NT2/D1 (cell line): ENCODE measurements at regions not wholly inside any gene's neighbourhood (a gene's known extent, or its start where the extent isn't known, plus 50 kb on each side); places are given as distances from the start of the nearest gene placed in this dataset.

Experiments
- DNase-seq: peaks from one replicate; pipeline ENCODE4 v3.0.0-alpha.2; 2011; ENCODE audit warnings: low read depth, low spot score
- H3K27me3 ChIP-seq: 2 replicates; pipeline ENCODE4 v1.6.0; 2011; ENCODE audit warnings: mild to moderate bottlenecking; ENCODE audit not compliant: insufficient read length, insufficient read depth
- H3K36me3 ChIP-seq: 2 replicates; pipeline ENCODE4 v1.6.1; 2011; ENCODE audit warnings: mild to moderate bottlenecking, low read length, mixed read lengths; ENCODE audit not compliant: insufficient read depth, insufficient read length
- H3K4me1 ChIP-seq: 2 replicates; pipeline ENCODE4 v1.5.1; 2011; ENCODE audit not compliant: insufficient read depth, insufficient read length
- H3K4me3 ChIP-seq: 2 replicates; pipeline ENCODE4 v1.5.1; 2011; ENCODE audit warnings: low read depth; ENCODE audit not compliant: insufficient read length
- H3K9ac ChIP-seq: 2 replicates; pipeline ENCODE4 v1.6.0; 2011; ENCODE audit warnings: low read depth; ENCODE audit not compliant: insufficient read length
- H3K9me3 ChIP-seq: 2 replicates; pipeline ENCODE4 v1.5.1; 2011; ENCODE audit warnings: mild to moderate bottlenecking, low read length; ENCODE audit not compliant: insufficient read depth
- SUZ12 ChIP-seq: IDR thresholded peaks from 2 replicates; pipeline ENCODE4 v1.6.1; 2011; ENCODE audit not compliant: insufficient read length, insufficient read depth; ENCODE audit errors: extremely low read depth
- YY1 ChIP-seq: IDR thresholded peaks from 2 replicates; pipeline ENCODE4 v1.6.1; 2011; ENCODE audit not compliant: insufficient read length, insufficient read depth
- ZNF274 ChIP-seq: IDR thresholded peaks from 2 replicates; pipeline ENCODE4 v1.6.1; 2011; ENCODE audit warnings: mild to moderate bottlenecking, low read depth, low read length

DNA sequence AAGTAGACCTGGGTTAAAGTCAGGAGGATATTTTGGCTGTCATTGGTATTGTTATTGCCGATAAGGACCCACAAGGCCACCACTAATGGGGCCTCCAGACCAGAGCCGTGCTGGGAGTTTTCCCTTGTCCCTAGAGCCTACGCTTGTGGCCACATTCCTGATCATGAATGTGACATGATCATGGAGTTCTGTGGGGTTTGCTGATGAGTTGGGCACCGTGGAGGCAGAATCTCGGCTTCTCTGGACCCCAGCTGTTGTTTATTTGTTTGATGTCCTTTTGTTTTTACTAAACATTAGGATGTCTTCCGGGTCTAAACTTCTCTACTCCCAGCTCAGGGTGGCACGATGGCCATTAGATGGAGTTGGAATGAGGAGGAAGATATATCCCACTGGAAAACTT lies 74.9 kb upstream of the TMPRSS2 start:
- H3K36me3 ChIP-seq = no peaks in the 10 kb centered on the region
- H3K27me3 ChIP-seq = no peaks in the 10 kb centered on the region
- peaks cover 19% of the 10 kb centered on the region for H3K4me1 ChIP-seq
- peaks cover 14% of the 10 kb centered on the region for H3K9me3 ChIP-seq
- DNase-seq = no peak
- TF ChIP-seq ZNF274 = no peak
- no peak overlapping the region for H3K9ac ChIP-seq
- H3K4me3 ChIP-seq = no peak overlapping the region

DNA sequence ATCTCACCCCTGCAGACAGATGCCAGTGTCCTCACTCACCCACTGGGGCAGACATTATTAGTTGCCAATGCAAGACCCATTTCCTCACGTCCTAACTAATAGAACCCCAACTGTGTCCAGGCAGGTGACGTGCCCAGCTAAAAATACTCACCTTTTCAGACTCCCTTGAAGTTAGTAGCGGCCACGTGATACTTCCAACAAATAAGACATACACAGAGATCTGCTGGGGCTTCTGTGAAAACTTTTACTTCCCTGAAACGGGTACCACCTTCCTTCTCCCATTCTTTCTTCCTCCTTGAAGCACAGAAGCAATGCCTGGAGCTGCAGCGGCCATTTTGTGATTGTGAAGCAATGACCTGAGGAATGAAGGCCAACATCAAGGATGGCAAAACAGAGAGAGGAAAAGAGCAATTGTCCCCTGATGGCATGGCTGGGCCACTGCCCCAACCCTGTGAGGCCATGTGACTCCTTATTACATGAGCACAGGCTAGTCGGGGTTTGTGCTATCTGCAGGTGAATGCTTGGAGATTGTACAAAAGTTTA lies 74.4 kb upstream of the TMPRSS2 start:
- H3K4me3 ChIP-seq = no peak overlapping the region
- H3K9me3 ChIP-seq = peaks cover 19% of the 10 kb centered on the region
- no peaks in the 10 kb centered on the region for H3K36me3 ChIP-seq
- DNase-seq = no peak
- no peak overlapping the region for H3K9ac ChIP-seq
- TF ChIP-seq ZNF274 (no peak), YY1 (no peak), SUZ12 (no peak)
- H3K4me1 ChIP-seq = peaks cover 19% of the 10 kb centered on the region
- no peaks in the 10 kb centered on the region for H3K27me3 ChIP-seq

DNA sequence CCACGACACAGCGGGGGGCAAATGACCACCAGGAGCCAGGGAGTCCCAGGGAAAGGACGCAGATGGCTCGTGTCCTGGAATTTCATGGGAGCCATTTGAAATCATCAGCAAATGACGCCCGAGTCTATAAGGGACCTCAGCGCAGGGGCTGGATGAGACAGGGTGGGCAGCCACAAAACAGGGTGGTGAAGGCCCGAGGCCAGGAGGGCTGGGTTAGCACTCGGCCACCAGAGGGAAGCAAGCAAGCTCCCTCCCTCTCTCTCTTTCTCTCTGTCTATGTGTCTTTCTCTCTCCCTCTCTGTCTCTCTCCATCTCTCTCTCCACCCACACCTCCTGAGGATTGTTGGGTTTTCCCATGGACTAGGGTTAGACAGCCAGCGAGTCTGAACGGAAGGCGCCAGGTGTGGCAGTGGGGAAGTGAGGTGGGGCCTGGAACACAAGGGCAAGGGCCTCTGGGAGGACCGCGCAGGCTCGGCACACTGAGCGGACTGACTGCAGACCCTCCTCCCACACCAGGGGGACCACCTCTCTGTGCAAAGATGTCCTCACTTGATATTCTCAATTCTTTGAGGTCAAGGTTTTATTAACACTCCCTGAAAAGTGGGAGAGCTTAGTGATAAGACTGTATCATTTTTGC lies 73.8 kb upstream of the TMPRSS2 start:
- no peak overlapping the region for H3K4me3 ChIP-seq
- DNase-seq = no peak
- no peak for TF ChIP-seq ZNF274
- no peak for TF ChIP-seq SUZ12
- no peak for TF ChIP-seq YY1
- peaks cover 19% of the 10 kb centered on the region for H3K4me1 ChIP-seq
- no peaks in the 10 kb centered on the region for H3K27me3 ChIP-seq
- no peak overlapping the region for H3K9ac ChIP-seq
- peaks cover 25% of the 10 kb centered on the region for H3K9me3 ChIP-seq
- no peaks in the 10 kb centered on the region for H3K36me3 ChIP-seq

DNA sequence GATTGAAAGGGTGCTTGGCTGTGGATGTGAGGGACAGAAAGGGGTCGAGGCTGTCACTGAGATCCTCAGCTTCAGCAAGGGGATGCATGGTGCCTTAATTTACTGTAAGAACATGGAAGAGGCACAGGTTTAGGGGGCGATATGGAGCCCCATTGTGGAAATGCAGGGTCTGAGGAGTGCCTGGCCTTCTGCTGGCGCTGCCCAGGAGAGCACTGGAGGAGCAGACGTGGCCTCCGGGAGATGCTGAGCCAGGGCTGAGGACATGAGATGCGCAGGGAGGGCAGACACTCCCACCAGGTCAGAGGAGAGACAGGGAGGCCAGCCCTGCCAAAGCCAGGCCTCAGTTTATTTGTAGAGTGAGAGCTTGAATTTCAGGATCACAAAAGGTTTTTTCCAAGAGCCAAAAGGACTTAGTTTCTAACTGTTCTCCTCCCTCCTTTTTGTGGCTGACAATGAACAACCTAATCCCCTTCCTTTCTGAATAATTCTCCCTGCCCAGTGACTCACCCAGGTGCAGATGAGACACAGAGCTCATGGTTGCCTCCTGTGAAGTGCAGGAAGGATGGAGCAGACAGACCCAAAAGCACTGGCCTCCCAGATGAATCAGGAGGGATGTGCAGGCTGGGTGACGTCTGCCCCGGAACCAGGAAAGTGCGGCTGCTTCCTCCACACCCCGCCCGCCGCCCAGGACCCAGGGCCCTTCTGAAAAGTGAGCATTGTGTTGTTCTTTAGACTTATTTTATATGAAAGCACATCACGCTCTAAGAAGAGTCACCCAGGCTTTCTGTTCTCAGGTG lies 73.0 kb upstream of the TMPRSS2 start:
- no peak for TF ChIP-seq ZNF274
- no peak for TF ChIP-seq YY1
- TF ChIP-seq SUZ12 = no peak

GRCh38 chr21:41579692-41580091 lies 71.7 kb upstream of the TMPRSS2 start:
- no peak for DNase-seq
- TF ChIP-seq YY1 (no peak), SUZ12 (no peak), ZNF274 (no peak)
- Histone ChIP-seq H3K9me3 (peaks cover 36% of the 10 kb centered on the region), H3K4me1 (peaks cover 19% of the 10 kb centered on the region), H3K9ac (no peak overlapping the region), H3K36me3 (no peaks in the 10 kb centered on the region), H3K4me3 (no peak overlapping the region), H3K27me3 (no peaks in the 10 kb centered on the region)

More for the DNA sequence above, 73.0 kb upstream of the TMPRSS2 start:
- DNase-seq = no peak
- Histone ChIP-seq H3K4me1 (peaks cover 19% of the 10 kb centered on the region), H3K9ac (no peak overlapping the region), H3K27me3 (no peaks in the 10 kb centered on the region), H3K4me3 (no peak overlapping the region), H3K9me3 (peaks cover 31% of the 10 kb centered on the region), H3K36me3 (no peaks in the 10 kb centered on the region)

GRCh38 chr21:41578716-41579115 lies 70.8 kb upstream of the TMPRSS2 start:
- Histone ChIP-seq H3K4me3 (no peak overlapping the region), H3K27me3 (no peaks in the 10 kb centered on the region), H3K9ac (no peak overlapping the region), H3K9me3 (peaks cover 36% of the 10 kb centered on the region), H3K36me3 (no peaks in the 10 kb centered on the region), H3K4me1 (peaks cover 11% of the 10 kb centered on the region)
- no peak for TF ChIP-seq YY1
- no peak for TF ChIP-seq SUZ12
- TF ChIP-seq ZNF274 = no peak
- DNase-seq = no peak

DNA sequence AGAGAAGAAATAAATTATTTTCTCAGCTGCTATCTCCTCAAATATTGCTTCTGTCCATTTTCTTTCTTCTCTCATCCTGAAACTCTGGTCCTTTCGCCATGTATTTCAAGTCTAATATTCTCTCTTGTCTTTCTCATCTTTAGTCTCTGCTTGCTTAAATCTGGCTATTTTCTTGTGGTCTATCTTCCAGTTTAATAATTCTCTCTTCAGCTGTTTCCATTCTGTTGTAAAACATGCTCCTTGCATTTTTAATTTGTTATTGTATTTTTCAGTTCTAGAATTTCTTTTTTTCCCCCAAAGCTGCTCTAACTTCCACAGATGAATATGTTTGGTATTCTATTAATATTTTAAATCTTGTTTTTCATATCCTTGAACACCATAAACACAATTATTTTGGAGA lies 70.1 kb upstream of the TMPRSS2 start:
- H3K9me3 ChIP-seq = peaks cover 36% of the 10 kb centered on the region
- TF ChIP-seq YY1 = no peak
- no peak for TF ChIP-seq SUZ12
- no peak for TF ChIP-seq ZNF274
- no peak for DNase-seq
- peaks cover 11% of the 10 kb centered on the region for H3K4me1 ChIP-seq
- no peak overlapping the region for H3K9ac ChIP-seq
- no peaks in the 10 kb centered on the region for H3K36me3 ChIP-seq
- H3K27me3 ChIP-seq = no peaks in the 10 kb centered on the region
- H3K4me3 ChIP-seq = no peak overlapping the region
